Activated CD4-positive, CD25-positive, alpha-beta regulatory T cell treated with anti-CD3 and anti-CD28 coated beads, Interleukin-2, amount 50 U/mL, for 24 hours (primary cell): ENCODE measurements at regions not wholly inside any gene's neighbourhood (a gene's known extent, or its start where the extent isn't known, plus 50 kb on each side); places are given as distances from the start of the nearest gene placed in this dataset.

Experiments used
- ATAC-seq, 2 donors: fragments of 150-1000 bp; cut with Tn5 transposase; one replicate each; pipeline ENCODE4 v1.10.0; 2021; ENCODE audit warnings: mild to moderate bottlenecking in 1 of 2, moderate library complexity in 1 of 2

DNA sequence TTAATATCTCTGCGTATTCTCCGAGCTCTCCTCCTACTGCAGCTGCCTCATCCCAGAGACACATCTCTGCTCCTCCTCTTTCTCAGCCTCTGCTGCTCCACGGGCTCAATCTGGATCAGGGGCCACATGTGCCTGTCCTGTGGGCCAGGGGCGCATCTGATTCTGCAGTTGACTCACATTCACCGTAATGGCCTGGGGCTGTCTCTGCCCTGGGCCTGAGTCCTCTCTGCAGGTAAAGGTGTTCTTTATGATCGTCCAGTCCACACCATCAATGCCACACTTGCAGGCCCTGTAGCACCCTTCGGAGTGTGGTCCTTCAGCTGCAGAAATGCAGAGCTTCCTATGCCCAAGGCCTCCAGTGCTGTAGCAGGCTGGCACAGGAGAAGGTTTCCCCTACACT is 154.5 kb downstream of the OAT start:
- ATAC-seq = no peak

DNA sequence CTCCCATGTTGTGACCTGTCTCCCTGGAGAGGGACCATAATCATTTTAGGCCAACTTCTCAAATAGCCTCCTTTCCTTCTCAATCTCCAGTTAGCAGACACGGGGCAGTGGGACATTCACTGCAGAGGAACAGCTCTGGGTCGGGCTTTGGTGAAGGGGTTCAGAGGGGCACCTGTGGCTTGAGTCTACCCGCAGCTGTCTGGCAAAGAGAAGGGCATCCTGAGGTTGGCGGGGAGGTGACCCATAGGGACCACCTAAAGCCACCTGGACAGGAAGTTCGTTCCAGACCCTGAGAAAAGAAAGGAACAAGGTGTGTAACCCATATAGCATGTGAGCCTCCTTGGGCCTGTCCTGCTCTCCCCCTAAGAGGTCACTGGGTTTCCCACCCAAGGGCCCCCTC is 155.0 kb downstream of the OAT start:
- no peak for ATAC-seq

DNA sequence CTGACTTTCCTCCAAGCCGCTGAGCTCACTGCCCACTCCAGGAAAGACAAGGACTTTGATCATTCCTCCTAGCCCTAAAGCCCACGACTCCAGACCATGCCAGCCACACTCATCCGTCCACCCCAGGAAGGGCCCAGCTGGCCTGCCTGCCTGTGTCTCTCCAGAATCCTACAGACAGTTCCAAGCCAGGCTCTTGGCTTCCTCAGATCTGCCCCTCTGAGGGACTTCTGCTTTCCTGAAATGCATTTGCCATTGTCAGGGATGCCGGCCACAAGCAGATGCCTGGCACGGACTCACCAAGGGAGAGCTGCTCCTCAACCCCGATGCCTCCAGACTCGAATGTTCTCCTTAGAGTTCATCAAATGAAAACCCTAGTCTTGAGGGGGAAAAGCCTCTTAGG is 155.8 kb downstream of the OAT start:
- no peak for ATAC-seq

DNA sequence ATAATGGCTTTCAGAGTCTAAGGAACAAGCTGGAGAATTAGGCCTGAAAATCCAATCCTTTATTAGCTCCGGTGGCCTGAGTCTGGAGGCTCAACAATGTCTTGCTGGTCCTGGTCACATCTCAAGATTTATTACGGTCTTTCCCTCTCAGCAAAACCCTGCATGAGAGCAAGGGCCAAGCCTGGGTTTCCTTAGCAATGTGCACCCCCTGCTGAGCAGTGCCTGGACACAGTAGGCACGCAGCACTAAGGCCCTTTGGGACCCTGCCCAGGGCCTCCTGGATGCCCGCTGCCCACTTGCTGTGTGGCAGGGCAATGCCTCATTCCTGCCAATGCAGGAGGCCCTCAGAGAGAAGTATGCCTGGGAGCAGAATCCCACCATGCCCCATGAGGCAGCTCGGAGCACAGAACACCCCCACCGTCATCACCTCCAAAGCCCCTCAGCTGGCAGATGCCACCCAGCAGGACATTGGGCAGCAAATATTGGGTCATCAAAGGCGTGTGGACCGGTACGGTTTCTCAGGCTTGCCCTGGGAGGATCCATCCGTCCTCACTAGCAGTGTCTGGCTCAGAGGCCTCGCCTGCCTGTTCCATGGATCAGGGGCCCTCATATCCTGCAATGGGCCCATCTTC is 156.4 kb downstream of the OAT start:
- ATAC-seq = no peak

DNA sequence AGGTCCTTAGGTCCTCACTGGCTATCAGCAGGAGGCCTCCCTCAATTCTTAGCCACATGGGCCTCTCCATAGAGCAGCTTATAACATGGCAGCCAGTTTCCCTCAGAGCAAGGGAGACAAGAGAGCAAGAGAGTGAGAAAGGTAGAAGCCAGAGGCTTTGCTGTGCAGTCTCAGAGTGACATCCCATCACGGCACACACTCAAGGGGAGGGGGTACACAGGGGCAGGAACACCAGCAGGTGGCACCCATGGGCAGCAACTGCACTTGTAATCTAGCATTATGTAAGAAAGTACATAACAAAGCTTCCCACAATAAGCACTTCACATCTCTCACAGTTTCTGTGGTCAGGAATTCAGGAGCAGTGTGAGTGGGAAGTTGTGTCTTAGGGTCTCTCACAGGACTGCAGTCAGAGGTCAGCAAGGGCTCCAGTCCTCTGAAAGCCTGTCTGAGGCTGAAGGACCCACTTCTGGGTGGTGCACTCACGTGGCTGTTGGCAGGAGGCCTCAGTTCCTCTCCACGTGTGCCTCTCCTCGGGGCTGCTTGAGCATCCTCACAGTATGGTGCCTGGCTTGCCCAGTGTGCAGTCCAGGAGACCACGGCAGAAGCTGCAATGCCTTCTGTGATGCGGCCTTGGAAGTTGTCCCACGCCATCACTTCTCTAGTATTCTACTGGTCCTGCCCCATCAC is 159.4 kb downstream of the OAT start:
- no peak for ATAC-seq

DNA sequence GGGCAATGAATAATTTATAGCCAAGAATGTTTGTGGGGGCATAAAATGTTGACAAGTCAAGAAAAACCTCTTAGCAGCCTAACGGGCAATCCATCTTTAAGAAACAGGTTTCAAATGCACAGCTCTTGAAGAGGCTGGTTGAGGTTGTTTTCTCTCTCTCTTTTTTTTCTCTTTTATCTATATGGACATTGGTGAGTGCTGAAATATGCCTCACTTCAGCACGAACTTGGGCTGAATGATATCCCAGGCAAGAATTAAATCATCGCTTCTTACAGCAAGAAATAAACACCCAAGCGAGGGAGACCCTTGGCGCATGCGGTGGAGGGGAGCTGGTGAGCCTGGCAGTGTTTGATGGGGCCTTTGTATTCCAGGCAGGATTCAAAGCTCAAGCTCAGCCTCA is 160.9 kb downstream of the OAT start:
- no peak for ATAC-seq

DNA sequence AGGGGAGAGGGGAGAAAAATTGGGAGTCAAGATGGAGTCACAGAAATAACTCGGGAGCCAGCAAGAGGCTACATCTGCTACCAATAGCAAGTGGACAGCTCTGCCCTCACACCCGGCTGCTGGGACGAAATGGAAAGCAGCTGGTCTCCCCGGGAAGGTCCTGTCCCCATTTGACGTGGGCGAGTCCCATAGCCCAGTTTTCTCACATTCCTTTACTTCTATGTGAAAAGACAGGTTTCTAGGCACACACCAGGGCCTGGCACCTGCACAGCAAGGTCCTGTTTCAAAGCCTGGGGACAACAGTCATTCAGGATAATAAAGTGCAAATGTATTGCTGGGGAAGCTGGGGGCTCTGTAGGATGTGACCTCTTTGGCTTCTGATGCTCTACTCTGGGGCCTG is 162.6 kb downstream of the OAT start:
- ATAC-seq = no peak

DNA sequence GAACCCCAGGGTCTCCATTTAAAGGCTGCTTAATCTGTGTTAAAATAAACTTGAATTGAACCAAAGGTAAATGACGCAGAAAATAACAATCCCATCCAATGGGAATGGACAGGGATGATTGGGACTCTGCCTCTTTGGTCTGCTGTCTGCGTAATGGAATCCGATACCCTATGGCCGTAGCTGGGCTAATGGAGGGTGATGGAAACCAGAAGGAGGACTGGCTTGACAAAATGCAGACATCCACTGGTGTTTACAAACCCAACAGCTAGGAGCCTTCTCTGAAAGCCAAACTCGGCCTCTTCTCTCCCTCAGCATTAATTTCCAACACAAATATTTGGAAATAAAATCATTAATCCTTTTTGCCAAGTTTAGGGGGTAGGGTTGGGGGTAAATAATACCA is 162.2 kb upstream of the CHST15 start:
- ATAC-seq = no peak

DNA sequence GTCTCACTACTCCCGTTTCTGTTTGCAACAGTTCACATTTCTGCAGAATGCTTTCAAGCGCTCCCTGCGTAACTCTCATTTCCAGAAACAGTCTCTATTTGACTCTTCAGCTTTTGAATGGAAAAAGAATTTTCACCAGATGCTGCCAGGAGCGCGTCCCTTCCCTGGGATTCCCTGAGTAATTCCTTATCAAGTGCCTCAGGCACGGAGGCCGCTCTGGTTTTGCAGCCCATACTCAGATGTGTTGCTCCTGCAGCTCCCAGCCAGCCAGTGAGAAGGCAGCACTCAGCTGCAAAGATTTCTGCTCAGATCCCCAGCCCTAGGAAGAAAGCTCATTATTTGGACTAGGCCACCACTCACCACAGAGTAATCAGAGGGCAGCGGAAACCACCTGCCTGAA is 161.1 kb upstream of the CHST15 start:
- ATAC-seq = no peak

DNA sequence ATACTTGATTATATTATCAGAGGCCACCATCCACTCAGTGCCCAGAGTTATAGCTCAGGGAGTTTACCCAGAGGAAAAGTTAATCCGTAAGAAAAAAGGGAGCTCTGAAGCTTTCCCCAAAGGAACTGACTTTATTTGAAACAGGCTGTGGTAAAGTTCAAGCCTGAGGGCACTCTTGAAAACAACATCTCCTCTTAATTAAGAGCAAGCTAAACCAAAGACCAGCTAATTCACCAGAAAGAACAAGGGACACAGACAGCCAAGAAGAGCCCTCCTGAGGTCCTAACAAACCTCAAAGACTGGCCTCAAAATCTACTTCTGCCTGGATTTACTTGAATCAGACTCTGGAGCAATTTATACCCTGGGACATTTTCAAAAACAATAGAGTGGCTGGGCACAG is 159.6 kb upstream of the CHST15 start:
- no peak for ATAC-seq

DNA sequence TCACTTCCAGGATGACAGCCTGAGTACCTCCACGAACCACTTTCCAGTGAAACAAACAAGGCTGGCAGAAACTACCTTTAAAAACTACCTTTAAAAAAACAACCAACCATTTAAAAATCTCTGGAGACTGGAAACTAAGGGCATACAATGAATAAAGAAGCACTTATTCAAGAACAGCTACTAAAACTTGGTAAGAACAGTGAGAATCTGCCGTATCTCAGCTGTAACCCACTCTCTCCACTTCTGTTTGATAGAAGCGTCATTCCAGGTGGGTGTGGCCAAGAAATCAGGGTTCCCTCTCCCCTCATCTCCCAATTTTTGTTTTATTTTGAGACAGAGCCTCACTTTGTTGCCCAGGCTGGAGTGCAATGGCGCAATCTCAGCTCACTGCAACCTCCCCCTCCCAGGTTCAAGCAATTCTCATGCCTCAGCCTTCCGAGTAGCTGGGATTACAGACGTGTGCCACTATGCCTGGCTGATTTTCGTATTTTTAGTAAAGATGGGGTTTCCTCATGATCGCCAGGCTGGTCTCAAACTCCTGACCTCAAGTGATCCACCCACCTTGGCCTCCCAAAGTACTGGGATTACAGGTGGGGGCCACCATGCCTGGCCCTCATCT is 158.8 kb upstream of the CHST15 start:
- no peak for ATAC-seq

DNA sequence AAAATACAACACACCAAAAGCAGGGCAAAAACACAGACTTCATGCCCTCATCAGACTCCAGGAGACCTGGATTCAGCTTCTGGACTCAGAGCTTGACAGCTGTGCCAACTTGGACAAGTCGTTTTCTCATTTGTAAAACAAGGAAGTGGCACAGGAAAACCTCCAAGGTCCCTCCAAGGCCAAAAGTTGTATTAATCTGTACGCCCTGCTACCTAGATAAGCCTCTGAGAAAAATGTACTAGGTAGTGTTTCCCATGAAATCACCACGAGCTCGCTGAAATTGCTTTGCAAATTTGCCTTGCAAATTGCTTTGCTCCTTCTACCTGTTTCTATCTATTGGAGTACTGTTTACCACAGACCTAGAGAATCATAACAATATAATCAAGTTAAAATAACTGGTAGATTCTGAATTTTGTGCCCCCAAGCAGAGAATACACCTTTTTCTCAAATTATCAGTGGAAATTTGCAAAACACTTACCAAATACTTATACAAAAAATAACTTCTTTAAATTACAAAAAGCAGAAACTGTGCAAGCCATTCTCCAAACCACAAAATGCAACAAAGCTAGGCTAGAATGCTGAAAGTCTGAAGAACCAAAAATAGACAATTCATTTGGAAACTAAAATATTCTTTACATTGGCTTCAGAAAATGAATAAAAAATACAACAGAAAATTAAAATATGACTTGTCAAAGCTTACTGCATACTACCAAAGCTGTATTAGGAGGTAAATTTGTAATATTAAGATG is 158.1 kb upstream of the CHST15 start:
- no peak for ATAC-seq

DNA sequence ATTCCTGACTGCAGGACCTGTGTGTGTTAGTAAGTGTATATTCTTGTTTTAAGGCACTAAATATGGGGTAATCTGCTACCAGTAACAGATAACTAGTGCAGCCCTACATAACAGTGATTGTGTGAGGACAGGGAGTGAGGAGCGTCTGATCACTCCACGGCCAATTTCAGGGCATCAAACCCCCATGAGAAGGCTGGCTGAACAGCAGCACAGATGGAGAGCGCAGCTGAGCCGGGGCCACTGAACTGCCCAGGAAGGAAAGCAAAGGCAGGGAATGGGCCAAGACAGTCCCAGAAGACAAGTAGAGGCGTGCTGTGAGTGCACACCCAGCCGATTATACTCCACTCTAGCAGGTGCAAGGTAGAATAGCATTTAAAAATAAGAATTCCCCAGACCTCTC is 157.1 kb upstream of the CHST15 start:
- no peak for ATAC-seq

DNA sequence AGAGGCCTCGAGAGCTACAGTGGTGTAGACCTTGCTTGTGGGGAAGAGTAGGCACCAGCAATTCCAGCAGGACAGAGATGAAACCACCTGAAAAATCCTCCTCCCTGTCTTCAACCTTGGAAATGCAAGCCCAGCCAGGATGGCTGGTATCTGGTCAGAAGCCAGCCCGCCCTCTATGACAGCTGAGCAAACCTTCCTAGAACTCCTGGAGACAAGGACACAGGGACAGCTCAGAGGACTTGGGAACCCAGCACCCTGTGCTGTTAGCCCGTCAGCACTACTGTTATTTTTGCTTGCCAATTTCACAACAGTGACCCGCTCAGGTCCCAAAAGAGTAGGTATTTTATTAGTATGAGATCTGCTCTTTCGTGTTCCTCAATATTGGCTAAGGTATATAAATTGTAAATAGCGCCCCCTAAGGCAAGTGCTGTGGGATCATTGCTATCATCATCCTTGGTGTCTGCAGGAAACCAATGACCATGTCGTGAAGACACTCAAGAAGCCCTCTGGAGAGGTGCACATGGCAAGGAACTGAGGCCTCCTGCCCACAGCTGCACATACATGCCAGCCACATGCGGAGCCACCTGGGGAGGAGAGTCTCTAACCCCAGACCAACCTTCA is 156.5 kb upstream of the CHST15 start:
- ATAC-seq = no peak

DNA sequence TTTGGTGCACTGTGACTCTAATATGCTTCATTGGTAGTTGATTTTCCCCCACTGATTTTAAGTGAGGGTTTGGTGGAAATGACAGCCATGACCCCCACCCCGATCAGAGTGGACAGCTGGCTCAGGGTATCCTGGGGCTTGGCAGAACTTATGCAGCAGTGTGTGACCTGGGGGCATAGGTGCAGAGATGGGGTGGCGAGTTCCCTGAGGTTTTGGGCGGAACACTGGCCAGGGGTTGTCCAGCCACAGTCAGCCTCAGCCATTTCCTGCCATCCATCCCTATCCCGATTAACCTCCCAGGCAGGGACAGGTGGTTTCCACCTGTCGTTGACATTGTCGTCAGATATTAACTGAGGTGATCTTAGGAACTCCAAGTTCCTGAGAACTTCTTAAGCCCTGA is 155.8 kb upstream of the CHST15 start:
- no peak for ATAC-seq

DNA sequence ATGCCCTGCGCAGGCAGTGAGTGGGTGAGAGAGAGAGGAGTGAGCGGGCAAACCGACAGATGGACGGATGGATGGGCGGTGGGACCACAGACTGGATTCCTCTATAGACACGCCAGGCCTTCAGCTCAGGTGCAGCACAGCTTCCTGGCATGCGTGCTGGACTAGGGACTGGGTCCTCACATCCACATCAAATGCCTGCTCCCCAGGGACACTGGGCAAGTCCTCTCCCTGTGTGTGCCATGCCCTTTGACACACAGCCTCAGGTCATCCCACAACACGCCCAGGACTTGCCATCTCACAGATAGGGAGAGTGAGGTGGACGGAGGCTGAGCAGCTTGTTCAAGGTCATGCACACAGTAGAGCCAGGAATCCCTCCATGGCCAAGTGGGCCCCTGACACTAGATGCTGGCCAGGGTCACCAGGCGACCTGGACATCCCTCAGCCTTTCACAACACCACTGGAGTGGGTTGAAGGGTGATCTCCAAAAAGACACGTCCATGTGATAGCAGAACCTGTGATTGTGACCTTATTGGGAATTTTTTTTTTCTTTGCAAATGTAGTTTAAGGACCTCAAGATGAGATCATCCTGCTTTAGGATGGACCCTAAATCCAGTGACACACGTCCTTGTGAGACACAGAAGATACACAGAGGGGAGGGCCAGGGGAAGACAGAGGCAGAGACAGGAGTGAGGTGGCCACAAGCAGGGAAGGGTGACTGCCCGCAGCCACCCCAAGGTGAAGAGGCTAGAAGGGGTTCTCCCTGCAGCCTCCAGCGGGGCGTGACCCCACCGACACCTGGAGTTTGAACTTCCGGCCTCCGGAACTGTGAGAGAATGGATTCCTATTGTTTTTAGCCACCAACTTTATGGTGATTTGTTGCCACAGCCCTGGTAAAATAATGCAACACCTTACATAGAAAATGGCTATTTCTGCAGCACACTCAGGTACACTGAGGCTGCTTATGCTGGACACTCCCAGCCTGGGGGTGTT is 155.0 kb upstream of the CHST15 start:
- peak in 1 of 2 donors; percentile 32 for ATAC-seq

DNA sequence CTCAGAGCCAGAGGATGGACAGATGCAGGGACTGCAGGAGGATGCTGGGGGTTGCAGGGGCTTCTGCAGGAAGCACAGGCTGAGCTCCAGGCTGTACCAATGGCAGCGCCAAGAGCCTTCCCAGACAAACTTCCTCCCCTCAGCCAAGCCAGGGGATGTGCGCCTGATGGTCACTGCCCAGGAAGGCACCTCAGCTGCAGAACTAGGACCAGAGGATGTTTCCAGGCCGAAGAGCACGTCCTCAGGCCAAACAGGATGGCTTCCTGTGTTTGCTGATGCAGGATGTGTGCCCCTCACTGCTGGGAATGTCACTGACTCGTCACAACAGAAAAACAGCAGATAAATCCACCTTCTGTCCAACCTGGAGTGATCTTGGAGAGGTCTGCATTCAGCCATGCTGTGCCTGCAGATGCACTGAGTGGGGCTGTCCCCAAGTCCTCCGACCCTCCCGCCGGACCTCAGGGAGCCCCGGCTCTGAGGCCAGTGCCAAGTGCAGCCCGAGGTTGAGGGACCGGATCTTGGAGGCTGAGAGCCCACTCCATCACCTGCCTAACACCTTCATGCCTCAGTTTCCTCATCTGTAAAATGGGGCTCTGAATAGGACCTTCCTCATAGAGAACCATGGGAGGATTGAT is 152.5 kb upstream of the CHST15 start:
- ATAC-seq = no peak

DNA sequence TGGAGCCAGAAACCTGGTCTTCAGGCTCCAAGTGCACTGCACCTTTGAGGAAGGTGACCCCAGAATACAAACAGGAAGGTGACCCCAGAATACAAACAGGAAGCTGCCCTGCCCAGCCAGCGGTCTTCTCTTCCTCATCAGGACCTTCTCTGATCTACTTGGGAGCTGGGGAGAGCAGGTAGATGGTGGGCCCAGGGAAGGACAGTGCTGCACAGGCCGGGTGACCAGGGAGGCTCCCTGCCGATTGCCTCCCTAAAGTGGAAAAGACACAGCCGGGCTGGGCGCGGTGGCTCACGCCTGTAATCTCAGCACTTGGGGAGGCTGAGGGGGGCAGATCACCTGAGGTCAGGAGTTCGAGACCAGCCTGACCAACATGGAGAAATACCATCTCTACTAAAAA is 151.8 kb upstream of the CHST15 start:
- no peak for ATAC-seq

DNA sequence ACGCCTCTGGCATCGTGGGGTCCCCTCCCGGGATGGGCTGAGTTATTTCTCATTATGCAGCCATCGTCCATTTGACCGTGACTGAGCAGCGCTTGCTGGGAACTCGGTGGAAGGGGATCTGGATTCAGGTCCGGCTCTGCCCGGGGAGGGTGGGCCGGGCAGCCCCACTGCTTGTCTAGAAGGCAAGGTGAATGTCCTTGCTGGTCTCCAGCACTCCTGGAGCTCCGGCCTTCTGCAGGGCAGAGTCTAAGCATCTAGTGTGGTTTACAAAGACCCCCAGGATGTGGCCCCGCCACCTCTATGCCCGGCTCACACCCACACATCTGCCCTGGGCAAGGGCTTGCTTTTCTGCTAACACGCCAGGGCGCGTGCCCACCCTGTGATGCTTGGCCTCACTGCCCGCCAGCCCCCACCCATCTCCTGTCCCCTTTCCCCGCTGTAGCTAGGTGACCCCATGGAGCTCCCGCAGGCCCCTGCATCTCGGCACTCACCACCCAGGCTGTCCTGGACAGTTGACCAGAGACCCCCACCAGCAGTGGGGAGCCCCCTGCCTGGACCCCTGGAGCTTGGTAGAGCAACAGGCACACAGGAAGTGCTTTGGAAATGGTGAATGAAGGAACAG is 151.0 kb upstream of the CHST15 start:
- no peak for ATAC-seq

DNA sequence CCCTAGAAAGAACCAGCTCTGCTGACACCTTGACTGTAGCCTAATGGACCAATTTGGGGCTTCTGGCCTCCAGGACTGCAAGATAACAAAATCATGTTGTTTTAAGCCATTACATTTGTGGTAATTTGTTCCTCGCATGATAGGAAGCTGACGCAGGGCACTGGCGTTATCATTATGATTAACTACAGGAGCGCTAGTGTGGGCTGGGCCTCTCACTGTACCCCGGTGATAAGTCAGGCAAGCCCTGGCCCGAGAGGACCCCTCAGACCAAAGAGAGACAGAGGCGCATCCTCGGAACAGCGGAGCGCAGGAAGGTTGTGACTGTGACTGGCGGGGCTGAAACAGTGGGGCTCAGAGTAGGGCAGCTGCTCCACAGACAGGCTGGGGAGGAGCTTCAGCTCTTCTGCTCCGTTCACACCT is 150.3 kb upstream of the CHST15 start:
- no peak for ATAC-seq

DNA sequence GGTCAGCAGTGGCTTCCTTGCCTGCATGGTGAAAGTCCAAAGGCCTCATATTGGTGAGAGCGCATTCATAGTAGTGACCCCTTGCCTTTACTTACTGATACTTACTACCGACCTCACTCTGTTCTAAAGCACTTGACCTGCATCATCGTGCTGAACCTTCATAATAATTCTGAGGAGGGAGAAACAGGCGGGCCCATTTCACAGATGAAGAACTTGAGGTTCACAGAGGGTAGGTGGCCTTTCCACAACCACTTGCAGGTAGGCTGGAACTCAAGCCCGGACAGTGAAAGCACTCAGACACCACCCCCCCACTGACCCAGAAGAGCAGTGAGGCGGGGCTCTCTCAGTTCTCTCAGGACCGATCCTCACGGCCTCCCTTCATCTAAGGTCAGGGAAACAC is 149.4 kb upstream of the CHST15 start:
- no peak for ATAC-seq
